ENCODE measurements at regions not wholly inside any gene's neighbourhood (a gene's known extent, or its start where the extent isn't known, plus 50 kb on each side); places are given as distances from the start of the nearest gene placed in this dataset.
"Not testable (repeated sequence)": the region's sequence is repeated elsewhere in the genome, so short reads cannot be mapped to it uniquely, and the experiment has no call there.

DNA sequence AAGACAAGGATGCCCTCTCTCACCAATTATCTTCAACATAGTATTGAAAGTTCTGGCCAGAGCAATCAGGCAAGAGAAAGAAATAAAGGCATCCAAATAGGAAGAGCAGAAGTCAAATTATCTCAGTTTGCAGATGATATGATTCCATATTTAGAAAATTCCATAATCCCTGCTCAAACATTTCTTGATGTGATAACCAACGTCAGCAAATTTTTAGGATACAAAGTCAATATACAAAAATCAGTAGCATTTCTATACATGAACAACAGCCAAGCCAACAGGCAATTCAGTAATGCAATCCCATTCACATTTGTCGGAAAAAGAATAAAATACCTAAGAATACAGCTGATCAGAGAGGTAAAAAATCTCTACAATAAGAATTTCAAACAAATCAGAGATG, 969.7 kb upstream of the USP15 start:
- Histone ChIP-seq H3K4me3 (no peak overlapping the region), H3K27ac (no peak overlapping the region), H3K27me3 (no peaks in the 10 kb centered on the region), H3K9me3 (replicated peaks in 1 of 3) (no peaks in the 10 kb centered on the region), H3K4me1 (replicated peaks in 1 of 2) (no peaks in the 10 kb centered on the region), H3K36me3 (replicated peaks in 1 of 2) (no peaks in the 10 kb centered on the region)
- DNase-seq: no peak
- TF ChIP-seq, protein P1, sequence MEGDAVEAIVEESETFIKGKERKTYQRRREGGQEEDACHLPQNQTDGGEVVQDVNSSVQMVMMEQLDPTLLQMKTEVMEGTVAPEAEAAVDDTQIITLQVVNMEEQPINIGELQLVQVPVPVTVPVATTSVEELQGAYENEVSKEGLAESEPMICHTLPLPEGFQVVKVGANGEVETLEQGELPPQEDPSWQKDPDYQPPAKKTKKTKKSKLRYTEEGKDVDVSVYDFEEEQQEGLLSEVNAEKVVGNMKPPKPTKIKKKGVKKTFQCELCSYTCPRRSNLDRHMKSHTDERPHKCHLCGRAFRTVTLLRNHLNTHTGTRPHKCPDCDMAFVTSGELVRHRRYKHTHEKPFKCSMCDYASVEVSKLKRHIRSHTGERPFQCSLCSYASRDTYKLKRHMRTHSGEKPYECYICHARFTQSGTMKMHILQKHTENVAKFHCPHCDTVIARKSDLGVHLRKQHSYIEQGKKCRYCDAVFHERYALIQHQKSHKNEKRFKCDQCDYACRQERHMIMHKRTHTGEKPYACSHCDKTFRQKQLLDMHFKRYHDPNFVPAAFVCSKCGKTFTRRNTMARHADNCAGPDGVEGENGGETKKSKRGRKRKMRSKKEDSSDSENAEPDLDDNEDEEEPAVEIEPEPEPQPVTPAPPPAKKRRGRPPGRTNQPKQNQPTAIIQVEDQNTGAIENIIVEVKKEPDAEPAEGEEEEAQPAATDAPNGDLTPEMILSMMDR (IDR thresholded peaks at IDR 0.05): no peak
- TF ChIP-seq POLR2A (IDR thresholded peaks at IDR 0.05): no peak
- 80 to 86% (median 84%) methylated on average over 2 of the region's 2 CpGs for WGBS, 4 donors
- intact Hi-C loops (cut with DNase I): no loop called here

DNA sequence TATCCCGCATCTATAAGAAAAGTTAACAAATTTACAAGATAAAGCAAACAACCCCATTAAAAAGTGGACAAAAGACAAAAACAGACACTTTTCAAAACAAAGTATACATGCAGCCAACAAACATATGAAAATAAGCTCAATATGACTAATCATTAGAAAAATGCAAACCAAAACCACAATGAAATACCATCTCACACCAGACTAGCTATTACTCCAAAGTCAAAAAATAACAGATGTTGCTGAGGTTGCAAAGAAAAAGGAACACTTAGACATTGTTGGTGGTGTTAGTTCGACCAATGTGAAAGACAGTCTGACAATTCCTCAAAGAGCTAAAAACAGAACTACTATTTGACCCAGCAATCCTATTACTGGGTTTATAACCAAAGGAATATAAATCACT, 968.6 kb upstream of the USP15 start:
- H3K27ac ChIP-seq: no peak overlapping the region
- no peak for DNase-seq
- no peak overlapping the region for H3K4me3 ChIP-seq
- intact Hi-C loops (cut with DNase I): no loop called here
- no peaks in the 10 kb centered on the region for H3K36me3 ChIP-seq (replicated peaks in 1 of 2)
- 77 to 93% (median 85%) methylated on average over 2 of the region's 2 CpGs for WGBS, 4 donors
- H3K4me1 ChIP-seq (replicated peaks in 1 of 2): no peaks in the 10 kb centered on the region
- H3K27me3 ChIP-seq: no peaks in the 10 kb centered on the region
- no peaks in the 10 kb centered on the region for H3K9me3 ChIP-seq (replicated peaks in 1 of 3)
- no peak for TF ChIP-seq POLR2A (IDR thresholded peaks at IDR 0.05)
- TF ChIP-seq, protein P1 (IDR thresholded peaks at IDR 0.05): no peak

DNA sequence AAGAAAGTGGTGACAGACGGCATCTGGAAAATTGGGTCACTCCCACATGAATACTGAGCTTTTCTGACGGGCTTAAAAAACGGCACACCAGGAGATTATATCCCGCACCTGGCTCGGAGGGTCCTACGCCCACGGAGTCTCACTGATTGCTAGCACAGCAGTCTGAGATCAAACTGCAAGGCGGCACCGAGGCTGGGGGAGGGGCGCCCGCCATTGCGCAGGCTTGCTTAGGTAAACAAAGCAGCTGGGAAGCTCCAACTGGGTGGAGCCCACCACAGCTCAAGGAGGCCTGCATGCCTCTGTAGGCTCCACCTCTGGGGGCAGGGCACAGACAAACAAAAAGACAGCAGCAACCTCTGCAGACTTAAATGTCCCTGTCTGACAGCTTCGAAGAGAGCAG, 966.2 kb upstream of the USP15 start:
- DNase-seq; intact Hi-C loops (cut with DNase I): not testable (repeated sequence)
- WGBS, 4 donors: 82 to 97% (median 91%) methylated on average over 9 to 13 of the region's 13 CpGs

DNA sequence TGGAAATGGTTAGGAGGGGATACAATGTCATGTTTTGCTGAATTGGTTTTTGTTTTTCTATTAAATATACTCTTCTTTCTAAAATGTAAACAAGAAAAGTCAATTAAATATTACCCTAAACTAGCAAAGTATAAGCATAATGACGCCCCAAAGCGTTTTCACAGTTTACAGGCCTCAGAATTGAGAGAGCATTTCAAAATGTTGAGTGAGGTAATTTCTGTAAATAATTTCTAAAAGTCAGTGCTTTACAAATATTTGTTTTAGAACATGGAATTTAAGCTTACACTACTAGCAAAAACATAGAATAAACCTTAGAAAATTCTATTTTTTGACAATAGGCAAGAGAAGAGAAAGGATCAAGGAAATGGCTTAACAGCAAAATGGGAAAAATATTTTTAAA, 958.4 kb upstream of the USP15 start:
- intact Hi-C loops (cut with DNase I): no loop called here
- no peak overlapping the region for H3K27ac ChIP-seq
- H3K36me3 ChIP-seq (replicated peaks in 1 of 2): no peaks in the 10 kb centered on the region
- no peaks in the 10 kb centered on the region for H3K4me1 ChIP-seq (replicated peaks in 1 of 2)
- no peak overlapping the region for H3K4me3 ChIP-seq
- H3K9me3 ChIP-seq (replicated peaks in 1 of 3): no peaks in the 10 kb centered on the region
- no peak for DNase-seq
- WGBS, 4 donors: 79 to 88% (median 83%) methylated on average over 2 of the region's 2 CpGs
- H3K27me3 ChIP-seq: no peaks in the 10 kb centered on the region
- TF ChIP-seq, protein P1 (IDR thresholded peaks at IDR 0.05): no peak
- TF ChIP-seq POLR2A (IDR thresholded peaks at IDR 0.05): no peak

More for the DNA sequence above, 966.2 kb upstream of the USP15 start:
- H3K27me3 ChIP-seq; H3K27ac ChIP-seq; H3K4me3 ChIP-seq; H3K4me1 ChIP-seq (replicated peaks in 1 of 2); H3K9me3 ChIP-seq (replicated peaks in 1 of 3); H3K36me3 ChIP-seq (replicated peaks in 1 of 2): not testable (repeated sequence)

DNA sequence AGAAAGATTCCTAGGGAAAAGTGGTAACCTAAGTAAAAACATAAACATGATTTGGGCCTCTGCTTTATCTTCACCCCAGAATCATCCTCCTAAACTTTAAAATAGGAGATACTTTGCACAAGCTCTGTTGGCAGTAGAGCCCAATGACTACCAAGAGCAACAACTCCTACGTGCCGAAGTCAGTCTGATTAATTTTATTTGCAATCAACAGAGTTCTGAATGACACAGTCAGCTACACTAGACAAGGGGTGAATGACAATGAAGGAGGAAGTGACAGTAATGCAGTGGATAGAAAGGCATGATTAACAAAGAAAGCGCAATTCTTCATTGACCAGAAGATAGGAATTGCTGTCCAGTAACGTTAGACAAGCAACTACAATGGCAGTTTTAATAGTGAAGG, 957.9 kb upstream of the USP15 start:
- TF ChIP-seq POLR2A (IDR thresholded peaks at IDR 0.05): no peak
- TF ChIP-seq, protein P1 (IDR thresholded peaks at IDR 0.05): no peak
- DNase-seq: no peak
- Histone ChIP-seq H3K27ac (no peak overlapping the region), H3K36me3 (replicated peaks in 1 of 2) (no peaks in the 10 kb centered on the region), H3K9me3 (replicated peaks in 1 of 3) (no peaks in the 10 kb centered on the region), H3K4me3 (no peak overlapping the region), H3K4me1 (replicated peaks in 1 of 2) (no peaks in the 10 kb centered on the region), H3K27me3 (no peaks in the 10 kb centered on the region)
- intact Hi-C loops (cut with DNase I): no loop called here
- WGBS, 4 donors: 65 to 80% (median 71%) methylated on average over 4 of the region's 4 CpGs

Measured in adrenal gland (tissue), 9 donors.